NCI-H1105 treated with DMSO at 0.1 percent for 48 hours (cell line): ENCODE measurements at regions not wholly inside any gene's neighbourhood (a gene's known extent, or its start where the extent isn't known, plus 50 kb on each side); places are given as distances from the start of the nearest gene placed in this dataset.
"Not testable (repeated sequence)": the region's sequence is repeated elsewhere in the genome, so short reads cannot be mapped to it uniquely, and the experiment has no call there.

ENCODE experiments used
- DNase-seq: peaks from one replicate; lab custom pipeline; 2025; lab: John Stamatoyannopoulos, UW

DNA sequence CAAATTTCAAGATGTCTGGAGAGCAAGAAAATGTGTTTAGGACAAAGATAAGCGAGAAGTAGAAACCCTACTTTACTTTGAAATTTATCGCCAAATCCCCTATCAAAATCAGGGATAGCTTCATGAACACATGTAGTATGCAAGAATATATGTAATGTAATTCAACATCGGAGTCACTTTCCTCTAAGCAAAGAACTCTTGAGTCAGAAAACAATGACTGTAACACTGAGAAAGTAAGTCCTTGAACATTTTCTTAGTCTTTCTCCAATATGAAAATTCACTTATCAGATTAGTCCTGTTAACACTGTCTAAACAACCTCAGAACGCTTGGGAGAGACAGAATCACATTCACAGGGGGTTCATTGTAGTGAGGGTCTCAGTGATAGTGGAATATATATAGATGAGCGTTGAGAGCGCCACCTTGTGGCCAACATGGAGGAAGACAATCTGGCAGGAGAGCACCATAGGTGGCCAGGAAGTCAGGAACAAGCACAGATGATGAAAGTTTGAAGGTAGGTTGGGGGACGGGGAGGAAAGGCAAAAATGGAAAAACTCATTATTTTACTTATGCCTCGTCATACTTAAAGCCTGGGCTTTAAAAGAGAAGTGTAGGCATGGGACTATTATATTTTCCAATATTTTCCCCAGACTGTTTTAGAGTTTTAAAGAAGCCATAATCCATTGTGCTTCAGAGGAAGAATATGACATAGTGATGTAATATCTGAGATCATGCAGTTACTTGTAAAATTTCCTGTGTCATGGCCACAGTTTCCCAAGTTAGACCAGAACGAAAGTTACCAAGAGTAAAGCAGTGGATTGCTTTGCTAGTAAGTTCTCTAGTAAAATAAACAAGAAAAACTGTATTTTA is 115.5 kb upstream of the GNAI1 start:
- peak; percentile 58 for DNase-seq

DNA sequence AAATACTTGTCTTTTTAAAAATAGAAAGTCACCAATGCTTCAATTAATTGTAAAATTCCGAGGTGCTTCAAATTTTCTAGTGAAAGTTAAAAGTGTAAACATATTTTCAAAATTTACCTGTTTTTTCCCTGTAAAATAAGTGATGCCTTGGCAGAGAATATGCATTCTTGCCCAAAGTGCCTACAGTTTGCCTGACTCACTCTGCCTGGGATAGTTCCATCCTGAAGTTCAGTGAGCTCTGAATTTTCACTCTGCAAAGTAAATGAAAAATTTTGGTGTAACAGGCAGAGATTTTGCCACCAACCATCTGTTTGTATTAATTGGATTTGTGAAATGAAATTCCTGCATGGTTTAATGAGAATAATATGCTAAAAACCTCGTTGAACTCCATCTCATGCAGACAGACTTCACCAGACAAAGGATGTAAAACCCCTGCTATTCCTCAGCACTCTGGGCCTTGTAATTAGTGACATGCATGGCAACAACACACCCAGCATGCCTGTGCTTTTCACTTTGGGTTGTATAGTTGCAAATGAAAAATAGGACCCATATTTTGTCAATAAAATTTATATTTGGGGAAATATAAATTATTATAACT is 117.4 kb upstream of the GNAI1 start:
- DNase-seq, result no peak

DNA sequence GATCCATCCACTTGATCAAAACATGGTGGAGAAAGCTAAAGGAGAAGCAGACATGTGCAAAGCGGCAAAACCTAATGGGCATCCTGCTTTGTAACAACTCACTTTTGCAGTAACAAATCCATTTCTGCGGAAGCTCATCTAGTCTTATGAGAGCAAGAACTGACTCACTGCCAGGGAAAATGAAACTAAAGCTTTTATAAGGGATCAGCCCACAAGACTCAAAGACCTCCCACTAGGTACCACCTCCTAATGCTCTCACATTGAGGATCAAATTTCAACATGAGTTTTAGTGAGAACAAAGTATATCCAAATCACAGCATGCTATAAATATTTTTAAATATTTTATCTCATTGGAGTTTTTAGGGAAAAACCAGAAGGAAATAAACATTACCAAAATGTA is 120.1 kb upstream of the GNAI1 start:
- no peak for DNase-seq

DNA sequence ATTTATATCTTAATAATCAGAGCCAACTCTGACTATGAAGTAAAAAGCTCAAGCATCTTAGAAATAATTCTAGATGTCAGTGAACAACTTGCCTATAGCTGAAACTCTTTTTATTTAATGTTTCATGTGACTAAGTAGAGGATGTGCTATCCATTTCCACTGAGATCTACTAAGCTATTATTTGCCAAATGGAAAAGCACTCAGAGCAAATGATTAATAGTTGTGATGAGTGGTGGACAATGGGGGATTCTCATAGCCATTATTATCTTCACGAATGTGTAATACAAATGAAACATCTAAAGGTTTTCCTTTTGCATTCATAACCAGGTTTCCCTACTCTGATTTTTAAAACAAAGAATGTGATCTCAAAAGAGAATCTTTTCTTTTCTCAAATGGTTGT is 126.6 kb upstream of the GNAI1 start:
- DNase-seq, result peak; percentile 19

DNA sequence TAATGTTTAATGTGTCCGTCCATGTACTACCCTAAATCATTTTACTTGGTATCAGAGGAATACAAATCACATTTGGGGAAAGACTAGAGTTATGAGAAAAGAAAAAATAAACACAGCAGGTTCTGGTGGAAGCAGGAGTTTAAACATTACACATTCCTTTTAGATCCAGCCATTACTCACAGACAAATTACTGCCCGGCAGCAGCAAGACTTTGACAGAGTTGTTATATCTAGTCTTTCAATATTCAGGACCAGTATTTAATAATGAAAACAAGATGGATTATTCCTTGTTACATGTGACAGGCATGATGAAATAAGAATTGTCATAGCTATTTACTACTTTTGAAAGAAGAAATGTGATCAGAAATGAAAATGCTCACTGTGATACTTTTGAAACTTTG is 131.8 kb upstream of the GNAI1 start:
- no peak for DNase-seq

DNA sequence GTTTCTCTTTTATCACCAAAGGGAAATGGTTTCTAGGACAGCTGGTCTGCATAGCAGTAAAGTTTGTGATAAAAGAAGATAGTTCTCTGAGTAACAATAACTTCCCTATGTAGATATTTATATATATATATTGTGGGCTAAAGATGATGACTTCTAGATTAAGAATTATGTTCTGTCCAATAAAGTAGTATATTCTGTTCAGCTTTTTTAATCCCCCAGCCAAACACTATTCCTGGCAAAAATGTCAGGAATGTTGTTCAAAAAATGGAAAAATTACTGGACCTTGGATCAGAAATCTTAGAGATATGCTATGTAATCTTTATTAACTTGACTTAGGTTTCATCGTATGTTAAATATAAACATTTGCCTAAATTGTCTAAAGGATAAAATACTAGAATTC is 136.3 kb upstream of the GNAI1 start:
- no peak for DNase-seq

DNA sequence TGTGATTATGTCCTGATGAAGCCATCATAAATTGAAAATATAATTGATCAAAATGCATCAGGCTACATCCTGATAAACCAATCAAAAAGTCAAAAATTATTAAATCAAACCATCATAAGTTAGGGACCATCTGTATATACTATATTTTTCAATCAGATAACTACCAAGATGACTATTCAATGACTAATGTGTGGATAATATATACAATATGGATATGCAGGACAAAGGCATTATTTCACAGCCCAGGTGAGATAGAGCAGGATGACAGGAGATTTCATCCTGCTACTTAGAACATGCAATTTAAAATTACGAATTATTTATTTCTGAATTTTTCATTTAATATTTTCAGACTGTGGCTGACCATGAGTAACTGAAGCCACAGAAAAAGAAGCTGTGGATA is 137.3 kb upstream of the GNAI1 start:
- DNase-seq, result no peak

DNA sequence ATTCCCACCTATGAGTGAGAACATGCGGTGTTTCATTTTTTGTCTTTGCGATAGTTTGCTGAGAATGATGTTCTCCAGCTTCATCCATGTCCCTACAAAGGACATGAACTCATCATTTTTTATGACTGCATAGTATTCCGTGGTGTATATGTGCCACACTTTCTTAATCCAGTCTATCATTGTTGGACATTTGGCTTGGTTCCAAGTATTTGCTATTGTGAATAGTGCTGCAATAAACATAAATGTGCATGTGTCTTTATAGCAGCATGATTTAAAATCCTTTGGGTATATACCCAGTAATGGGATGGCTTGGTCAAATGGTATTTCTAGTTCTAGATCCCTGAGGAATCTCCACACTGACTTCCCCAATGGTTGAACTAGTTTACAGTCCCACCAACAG is 138.9 kb upstream of the GNAI1 start:
- DNase-seq, result not testable (repeated sequence)

DNA sequence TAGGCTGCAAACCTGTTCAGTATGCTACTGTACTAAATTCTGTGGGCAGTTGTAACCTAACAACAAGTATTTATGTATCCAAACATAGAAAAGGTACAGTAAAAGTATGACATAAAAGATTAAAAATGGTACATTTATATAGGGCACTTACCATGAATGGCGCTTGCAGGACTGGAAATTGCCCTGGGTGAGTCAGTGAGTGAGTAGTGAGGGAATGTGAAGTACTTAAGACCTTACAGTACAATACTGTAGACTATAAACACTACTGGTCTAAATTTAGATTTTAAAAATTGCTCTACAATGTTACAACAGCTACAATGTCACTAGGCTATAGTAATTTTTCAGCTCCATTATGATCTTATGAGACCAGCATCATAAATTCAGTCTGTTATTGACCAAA is 146.0 kb upstream of the GNAI1 start:
- DNase-seq, result no peak

DNA sequence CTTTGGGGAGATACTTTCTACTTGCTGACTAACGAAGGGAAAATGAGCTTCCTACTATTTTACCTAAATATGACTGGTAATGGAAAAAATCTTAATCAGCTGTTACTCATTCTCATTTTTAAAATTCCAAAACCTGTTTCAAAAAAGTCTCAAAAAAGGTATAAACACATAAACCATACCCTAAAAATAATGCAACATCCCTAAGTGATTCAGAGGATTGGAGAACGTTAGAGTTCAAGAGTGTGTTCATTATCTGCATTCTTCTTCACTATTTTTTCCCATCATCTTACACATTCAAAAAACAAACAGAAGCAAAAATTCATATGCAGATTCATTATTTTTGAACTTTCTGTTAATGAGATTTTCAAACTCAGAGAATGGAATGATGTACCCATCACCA is 150.4 kb upstream of the GNAI1 start:
- DNase-seq, result no peak

DNA sequence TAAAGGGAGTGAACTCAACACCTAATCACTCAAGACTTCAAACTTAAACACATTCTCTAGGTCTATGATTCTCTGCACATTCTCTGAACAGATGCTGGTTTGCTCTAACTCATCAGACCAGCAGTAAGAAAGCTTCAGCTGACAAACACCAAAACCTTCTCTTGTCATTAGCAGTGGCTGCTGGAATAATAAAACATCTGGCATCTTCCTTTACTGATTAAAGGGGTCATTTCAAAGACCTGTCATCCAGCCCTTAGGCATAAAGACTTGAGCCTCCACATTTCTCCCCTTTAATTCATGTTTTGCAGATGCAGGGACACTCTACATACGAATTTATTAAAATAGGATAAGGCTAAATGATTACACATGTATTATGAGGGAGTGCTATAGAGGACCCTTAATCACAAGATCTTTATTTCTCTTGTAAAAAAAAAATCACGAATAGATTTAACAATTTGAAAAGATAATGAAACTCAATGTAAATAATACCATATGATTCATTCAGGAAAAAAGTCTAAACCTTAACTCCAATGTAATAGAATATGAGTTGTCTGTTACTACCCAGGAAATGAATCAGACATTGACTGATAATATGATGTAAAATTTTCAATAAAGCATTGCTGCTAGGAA is 152.4 kb upstream of the GNAI1 start:
- DNase-seq, result no peak

DNA sequence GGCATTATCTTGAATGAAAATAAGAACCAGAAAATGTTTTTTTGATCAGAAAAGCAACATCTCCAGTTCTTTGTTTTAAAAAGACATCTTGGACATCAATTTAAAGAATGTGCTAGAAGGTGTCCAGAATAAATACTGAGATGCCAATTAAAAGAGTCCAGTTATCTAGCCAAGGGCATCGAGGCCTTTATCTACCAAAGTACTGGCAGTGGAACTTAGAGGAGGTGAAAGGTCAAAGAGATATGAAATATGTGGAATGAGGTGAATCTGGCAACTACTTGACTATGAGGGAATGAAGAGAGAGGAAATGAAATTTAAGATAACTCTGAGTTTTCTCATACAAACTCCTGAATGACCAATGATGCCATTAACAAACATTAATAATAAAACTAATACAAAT is 154.3 kb upstream of the GNAI1 start:
- no peak for DNase-seq

DNA sequence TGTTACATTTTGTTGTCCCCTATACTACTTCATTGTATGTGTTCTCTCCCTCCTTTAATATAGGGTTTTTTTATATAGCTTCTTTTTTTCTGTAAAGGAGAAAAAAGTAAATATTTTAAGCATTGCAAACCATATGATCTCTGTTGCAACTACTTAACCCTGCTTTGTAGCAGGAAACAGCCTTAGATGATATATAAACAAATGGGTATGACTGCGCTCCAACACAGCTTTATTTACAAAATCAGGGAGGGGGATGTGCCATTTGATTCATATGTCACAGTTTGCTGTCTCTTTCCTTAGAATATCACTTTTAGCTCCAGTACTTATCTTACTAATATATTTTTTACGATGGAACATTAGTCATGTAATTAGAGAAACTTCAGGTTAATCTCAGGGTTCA is 155.2 kb upstream of the GNAI1 start:
- no peak for DNase-seq

DNA sequence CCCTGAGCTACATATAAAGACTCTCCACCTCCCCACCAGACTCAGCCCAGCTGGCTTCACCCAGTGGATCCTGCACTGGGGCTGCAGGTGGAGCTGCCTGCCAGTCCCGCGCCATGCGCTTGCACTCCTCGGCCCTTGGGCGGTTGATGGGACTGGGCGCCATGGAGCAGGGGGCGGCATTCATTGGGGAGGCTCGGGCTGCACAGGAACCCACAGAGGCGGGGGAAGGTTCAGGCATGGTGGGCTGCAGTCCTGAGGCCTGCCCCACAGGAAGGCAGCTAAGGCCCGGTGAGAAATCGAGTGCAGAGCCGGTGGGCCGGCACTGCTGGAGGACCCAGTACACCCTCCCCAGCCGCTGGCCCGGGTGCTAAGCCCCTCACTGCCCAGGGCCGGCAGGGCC is 157.2 kb upstream of the GNAI1 start:
- no peak for DNase-seq

DNA sequence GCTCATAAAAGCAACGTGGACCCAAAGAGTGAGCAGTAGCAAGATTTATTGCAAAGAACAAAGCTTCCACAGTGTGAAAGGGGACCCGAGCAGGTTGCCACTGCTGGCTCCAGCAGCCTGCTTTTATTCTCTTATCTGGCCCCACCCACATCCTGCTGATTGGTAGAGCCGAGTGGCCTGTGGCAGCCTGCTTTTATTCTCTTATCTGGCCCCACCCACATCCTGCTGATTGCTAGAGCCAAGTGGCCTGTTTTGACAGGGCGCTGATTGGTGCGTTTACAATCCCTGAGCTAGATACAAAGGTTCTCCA is 158.0 kb upstream of the GNAI1 start:
- DNase-seq, result not testable (repeated sequence)

DNA sequence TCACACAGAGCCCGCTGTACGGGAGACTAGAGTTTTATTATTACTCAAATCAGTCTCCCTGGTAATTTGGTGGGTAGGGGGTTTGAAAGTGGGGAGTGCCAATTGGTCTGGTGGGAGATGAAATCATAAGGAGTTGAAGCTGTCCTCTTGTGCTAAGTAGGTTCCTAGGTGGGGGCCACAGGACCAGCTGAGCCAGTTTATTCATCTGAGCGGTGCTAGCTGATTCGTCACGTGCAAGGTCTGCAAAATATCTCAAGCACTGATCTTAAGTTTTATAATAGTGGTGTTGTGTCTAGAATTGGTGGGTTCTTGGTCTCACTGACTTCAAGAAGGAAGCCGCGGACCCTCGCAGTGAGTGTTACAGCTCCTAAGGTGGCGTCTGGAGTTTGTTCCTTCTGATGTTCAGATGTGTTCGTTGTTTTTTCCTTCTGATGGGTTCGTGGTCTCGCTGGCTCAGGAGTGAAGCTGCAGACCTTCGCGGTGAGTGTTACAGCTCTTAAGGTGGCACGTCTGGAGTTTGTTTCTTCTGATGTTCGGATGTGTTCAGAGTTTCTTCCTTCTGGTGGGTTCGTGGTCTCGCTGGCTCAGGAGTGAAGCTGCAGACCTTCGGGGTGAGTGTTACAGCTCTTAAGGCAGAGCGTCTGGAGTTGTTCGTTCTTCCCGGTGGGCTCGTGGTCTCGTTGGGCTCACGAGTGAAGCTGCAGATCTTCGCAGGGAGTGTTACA is 158.5 kb upstream of the GNAI1 start:
- not testable (repeated sequence) for DNase-seq

DNA sequence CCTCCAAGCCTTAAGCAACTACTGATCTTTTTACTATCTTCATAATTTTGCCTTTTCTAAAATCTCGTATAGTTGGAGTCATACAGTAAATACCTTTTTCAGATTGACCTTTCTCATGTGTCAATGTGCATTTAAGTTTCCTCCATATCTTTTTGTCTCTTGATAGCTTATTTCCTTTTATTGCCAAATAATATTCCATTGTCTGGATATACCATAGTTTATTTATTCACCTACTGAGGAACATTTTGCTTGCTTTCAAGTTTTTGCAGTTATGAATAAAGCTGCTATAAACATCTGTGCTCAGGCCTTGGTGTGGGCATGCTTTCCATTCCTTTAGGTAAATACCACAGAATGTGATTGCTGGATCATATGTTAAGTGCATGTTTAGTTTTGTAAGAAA is 161.2 kb upstream of the GNAI1 start:
- DNase-seq, result no peak

DNA sequence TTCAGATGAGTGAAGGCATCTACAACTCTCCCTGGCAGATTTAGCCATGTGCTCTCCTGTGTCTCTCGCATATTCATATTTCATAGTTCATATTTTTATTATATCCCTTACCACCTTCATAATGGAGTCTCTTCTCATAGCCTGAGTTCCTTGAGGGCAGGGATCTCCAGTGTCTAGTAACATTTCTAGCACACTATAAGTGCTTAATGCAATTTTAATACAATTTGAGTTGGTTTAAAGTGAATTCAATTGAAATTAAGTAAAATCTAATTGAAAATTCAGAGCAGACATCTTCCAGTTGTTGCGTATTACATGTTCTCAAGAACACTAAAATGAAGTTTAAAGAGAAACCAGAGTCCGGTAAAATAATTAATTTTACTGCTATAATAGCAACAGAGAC is 163.6 kb upstream of the GNAI1 start:
- DNase-seq, result no peak

DNA sequence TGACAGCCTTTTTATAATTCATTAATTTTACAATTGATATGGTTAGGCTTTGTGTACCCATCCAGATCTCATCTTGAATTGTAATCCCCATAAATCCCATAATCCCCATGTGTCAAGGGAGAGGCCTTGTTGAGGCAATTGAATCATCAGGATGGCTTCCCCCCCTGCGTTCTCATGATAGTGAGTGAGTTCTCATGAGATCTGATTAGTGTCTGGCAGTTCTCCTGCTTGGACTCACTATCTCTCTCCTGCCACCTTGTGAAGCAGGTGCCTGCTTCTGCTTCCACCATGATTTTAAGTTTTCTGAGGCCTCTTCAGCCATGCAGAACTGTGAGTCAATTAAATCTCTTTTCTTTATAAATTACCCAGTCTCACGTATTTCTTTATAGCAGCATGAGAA is 165.7 kb upstream of the GNAI1 start:
- DNase-seq, result no peak

DNA sequence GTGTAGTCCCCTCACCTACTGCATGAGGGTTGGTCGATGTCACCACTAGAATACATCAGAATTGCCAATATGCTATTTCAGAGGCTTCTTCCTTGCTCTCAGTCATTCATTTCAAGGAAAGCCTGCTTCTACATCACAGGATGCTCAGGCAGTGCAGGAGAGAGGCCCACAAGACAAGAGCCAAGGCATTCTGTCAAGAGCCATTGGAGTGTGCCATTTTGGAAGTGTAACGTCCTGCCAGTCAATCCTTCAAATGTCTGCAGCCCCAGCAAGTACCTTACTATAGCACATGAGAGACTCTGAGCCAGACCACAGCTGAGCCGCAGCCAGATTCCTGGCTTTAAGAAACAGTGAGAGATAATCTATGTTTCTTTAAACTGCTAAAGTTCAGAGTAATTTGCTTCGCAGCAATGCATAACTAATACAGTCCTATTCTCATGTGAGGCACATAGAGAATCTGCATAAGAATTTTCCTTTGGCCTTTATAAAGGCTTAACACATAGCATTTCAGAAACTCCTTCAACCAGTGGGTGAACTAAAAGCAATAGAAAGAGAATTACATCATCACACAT is 166.5 kb upstream of the GNAI1 start:
- no peak for DNase-seq

DNA sequence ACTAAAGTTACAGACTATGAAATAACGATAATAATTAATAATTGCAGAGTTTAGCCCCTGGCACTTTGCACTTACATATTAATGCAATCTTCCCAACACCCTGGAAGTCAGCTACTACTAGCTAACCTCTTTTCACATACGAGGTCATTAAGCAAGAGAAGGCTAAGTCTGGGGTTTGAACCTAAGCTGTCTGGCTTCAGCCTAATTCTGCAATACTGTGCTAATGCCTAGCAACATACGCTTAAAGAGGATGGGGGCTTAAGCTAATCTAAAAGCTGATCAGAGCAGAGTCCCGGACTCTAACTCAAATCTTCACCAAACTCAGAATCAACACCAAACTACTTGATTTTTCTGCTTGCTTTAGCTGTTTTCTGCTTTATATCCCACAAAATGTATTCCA is 168.7 kb upstream of the GNAI1 start:
- no peak for DNase-seq

DNA sequence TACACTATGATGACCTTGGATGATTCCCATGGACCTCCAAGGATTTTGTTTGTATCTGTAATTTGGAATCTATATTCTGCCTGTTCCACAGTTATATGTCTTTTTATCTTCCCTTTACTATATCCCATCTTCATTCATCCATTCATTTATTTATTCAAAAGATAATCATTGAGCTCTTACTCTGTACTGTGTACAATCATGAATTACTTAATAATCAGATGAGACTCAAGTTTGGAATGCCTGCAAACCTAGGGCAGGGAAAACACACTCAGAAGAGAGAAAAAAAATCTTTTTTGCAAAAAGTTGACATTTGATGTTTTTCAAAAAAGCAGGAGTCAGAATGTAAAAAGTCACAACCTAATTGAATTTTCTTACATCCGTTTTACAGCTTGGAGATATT is 170.2 kb upstream of the GNAI1 start:
- DNase-seq, result no peak

DNA sequence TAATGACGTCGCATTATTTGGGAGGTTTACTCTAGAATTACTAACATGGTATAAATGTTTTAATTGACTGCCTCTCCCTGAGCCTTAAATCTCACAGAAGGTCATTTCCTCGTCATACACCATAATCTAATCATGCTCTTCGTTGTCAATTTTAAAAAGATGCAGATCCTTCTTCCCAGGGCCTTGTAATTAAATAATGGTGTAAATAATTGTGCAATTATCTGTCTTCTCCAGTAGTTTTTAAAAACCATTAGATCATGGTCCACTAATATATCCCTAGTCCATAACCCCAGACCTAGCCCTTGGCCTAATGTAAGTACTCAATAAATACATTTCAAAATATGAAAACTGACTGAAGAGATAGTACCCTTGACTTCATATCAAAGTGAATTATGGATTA is 181.5 kb upstream of the GNAI1 start:
- DNase-seq, result no peak
